Rectal smooth muscle tissue (tissue), 1 donor: ENCODE measurements at regions not wholly inside any gene's neighbourhood (a gene's known extent, or its start where the extent isn't known, plus 50 kb on each side); places are given as distances from the start of the nearest gene placed in this dataset.

Source experiments
- H3K27ac ChIP-seq: one replicate; pipeline ENCODE4 v1.7.0; 2013; ENCODE audit warnings: low read depth, low read length, inconsistent platforms
- H3K27me3 ChIP-seq: one replicate; pipeline ENCODE4 v1.7.0; 2013; ENCODE audit warnings: low read length; ENCODE audit not compliant: control insufficient read depth, insufficient read depth
- H3K36me3 ChIP-seq: one replicate; pipeline ENCODE4 v1.7.0; 2013; ENCODE audit warnings: low read length; ENCODE audit not compliant: control insufficient read depth, insufficient read depth
- H3K4me1 ChIP-seq: one replicate; pipeline ENCODE4 v1.7.0; 2013; ENCODE audit warnings: low read length; ENCODE audit not compliant: control insufficient read depth, insufficient read depth
- H3K4me3 ChIP-seq: one replicate; pipeline ENCODE4 v1.7.0; 2013; ENCODE audit warnings: low read length
- H3K9ac ChIP-seq: one replicate; pipeline ENCODE4 v1.7.0; 2013; ENCODE audit warnings: low read length

GRCh38 chr21:24899138-24899537 is 708.1 kb downstream of the MRPL39 start:
- H3K4me3 ChIP-seq: no peak overlapping the region
- no peaks in the 10 kb centered on the region for H3K27me3 ChIP-seq
- H3K4me1 ChIP-seq: no peaks in the 10 kb centered on the region
- H3K36me3 ChIP-seq: no peaks in the 10 kb centered on the region
- H3K9ac ChIP-seq: no peak overlapping the region
- no peak overlapping the region for H3K27ac ChIP-seq

- Histone ChIP-seq H3K4me3 (no peak overlapping the region), H3K4me1 (no peaks in the 10 kb centered on the region), H3K27ac (no peak overlapping the region), H3K27me3 (no peaks in the 10 kb centered on the region), H3K9ac (no peak overlapping the region), H3K36me3 (no peaks in the 10 kb centered on the region)
Measured at GRCh38 chr21:24897883-24898282, 709.4 kb downstream of the MRPL39 start.

GRCh38 chr21:24896735-24897124 is 710.6 kb downstream of the MRPL39 start:
- no peak overlapping the region for H3K27ac ChIP-seq
- H3K27me3 ChIP-seq: no peaks in the 10 kb centered on the region
- no peak overlapping the region for H3K9ac ChIP-seq
- H3K4me3 ChIP-seq: no peak overlapping the region
- no peaks in the 10 kb centered on the region for H3K4me1 ChIP-seq
- no peaks in the 10 kb centered on the region for H3K36me3 ChIP-seq

DNA sequence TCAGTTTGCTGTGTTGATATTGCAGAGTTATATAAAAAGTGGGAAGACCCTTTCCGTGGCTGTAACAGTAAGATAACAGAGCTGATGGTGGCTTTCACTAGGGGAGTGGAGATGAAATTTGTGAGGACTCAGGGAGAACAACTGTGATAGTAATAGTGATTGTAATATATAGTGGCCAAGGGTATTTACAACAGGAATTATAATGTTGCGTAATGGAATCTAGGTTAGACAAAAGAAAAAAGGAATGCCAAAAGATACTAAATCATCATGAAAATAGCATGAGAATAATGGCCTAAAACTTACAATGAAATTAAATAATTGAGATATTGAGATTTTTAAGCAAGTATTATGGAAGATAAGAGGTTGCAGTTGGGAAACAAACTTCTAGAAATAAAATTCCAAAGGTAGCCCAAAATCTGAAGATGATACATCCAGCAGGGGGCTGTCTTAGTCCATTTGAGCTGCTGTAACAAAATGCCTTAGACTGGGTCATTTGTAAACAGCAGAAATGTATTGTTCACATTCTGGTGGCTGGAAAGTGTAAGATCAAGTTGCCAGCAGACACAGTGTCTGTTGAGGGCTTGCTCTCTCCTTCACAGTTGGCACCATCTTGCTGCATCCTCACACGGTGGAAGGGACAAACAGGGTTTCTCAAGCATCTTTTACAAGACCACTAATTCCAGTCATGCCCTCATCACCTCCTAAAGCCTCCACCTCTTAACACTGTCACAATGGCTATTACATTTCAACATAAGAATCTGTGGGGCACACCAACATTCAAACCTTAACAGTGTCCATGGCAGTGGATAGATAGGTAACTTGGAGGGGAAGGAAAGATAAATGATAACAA is 711.2 kb downstream of the MRPL39 start:
- Histone ChIP-seq H3K9ac (no peak overlapping the region), H3K27me3 (no peaks in the 10 kb centered on the region), H3K36me3 (no peaks in the 10 kb centered on the region), H3K4me1 (no peaks in the 10 kb centered on the region), H3K27ac (no peak overlapping the region), H3K4me3 (no peak overlapping the region)

DNA sequence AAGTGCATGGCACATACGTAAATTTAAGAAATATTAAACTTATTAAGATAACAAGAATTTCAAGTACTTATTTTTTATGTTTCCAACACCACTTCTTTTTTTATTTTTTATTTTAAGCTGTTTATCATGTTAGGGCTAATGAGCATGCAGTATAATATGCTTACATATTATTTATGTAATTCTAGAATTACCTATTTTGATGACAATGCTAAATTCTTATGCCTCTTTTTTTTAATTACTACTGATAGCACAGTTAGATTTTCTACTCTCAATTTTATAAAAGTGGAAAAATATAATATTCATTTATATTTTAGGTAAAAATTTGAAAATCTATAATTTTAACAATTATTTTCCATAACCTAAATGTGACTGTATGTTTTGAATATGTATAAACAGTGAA is 713.0 kb downstream of the MRPL39 start:
- no peak overlapping the region for H3K4me3 ChIP-seq
- no peaks in the 10 kb centered on the region for H3K27me3 ChIP-seq
- H3K36me3 ChIP-seq: no peaks in the 10 kb centered on the region
- H3K9ac ChIP-seq: no peak overlapping the region
- H3K27ac ChIP-seq: no peak overlapping the region
- no peaks in the 10 kb centered on the region for H3K4me1 ChIP-seq

- H3K4me3 ChIP-seq: no peak overlapping the region
- no peaks in the 10 kb centered on the region for H3K4me1 ChIP-seq
- H3K9ac ChIP-seq: no peak overlapping the region
- H3K36me3 ChIP-seq: no peaks in the 10 kb centered on the region
- H3K27ac ChIP-seq: no peak overlapping the region
- no peaks in the 10 kb centered on the region for H3K27me3 ChIP-seq
Measured at GRCh38 chr21:24890021-24890420, 717.3 kb downstream of the MRPL39 start.

DNA sequence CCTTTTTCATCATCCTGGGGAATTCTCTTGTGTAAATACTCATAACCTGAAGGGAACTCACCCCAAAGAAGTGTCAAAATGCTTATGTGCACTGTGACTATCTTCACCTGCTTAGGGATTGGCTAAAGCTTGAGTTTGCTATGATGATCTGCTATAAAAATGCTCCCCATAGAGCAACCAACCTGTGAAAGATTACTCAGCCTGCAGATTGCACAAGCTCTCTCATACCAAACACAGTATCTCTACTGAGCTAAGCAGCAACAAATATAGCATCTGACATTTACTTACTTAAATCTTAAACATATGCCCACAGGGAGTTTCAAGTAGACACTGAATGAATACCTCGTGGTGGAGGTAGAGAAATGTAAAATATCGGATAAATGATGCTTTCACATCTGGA is 725.8 kb downstream of the MRPL39 start:
- no peaks in the 10 kb centered on the region for H3K4me1 ChIP-seq
- no peaks in the 10 kb centered on the region for H3K36me3 ChIP-seq
- no peak overlapping the region for H3K9ac ChIP-seq
- no peak overlapping the region for H3K27ac ChIP-seq
- no peak overlapping the region for H3K4me3 ChIP-seq
- H3K27me3 ChIP-seq: no peaks in the 10 kb centered on the region

GRCh38 chr21:24870633-24871032 is 736.6 kb downstream of the MRPL39 start:
- Histone ChIP-seq H3K27ac (no peak overlapping the region), H3K9ac (no peak overlapping the region), H3K36me3 (no peaks in the 10 kb centered on the region), H3K4me1 (no peaks in the 10 kb centered on the region), H3K4me3 (no peak overlapping the region), H3K27me3 (no peaks in the 10 kb centered on the region)

GRCh38 chr21:24869862-24870261 is 737.4 kb downstream of the MRPL39 start:
- Histone ChIP-seq H3K4me1 (no peaks in the 10 kb centered on the region), H3K36me3 (no peaks in the 10 kb centered on the region), H3K9ac (no peak overlapping the region), H3K4me3 (no peak overlapping the region), H3K27me3 (no peaks in the 10 kb centered on the region), H3K27ac (no peak overlapping the region)

- no peak overlapping the region for H3K27ac ChIP-seq
- H3K4me1 ChIP-seq: no peaks in the 10 kb centered on the region
- H3K27me3 ChIP-seq: no peaks in the 10 kb centered on the region
- no peak overlapping the region for H3K9ac ChIP-seq
- H3K36me3 ChIP-seq: no peaks in the 10 kb centered on the region
- no peak overlapping the region for H3K4me3 ChIP-seq
Measured at GRCh38 chr21:24868117-24868516, 739.2 kb downstream of the MRPL39 start.

GRCh38 chr21:24861471-24861870 is 745.8 kb downstream of the MRPL39 start:
- Histone ChIP-seq H3K27me3 (no peaks in the 10 kb centered on the region), H3K9ac (no peak overlapping the region), H3K4me3 (no peak overlapping the region), H3K4me1 (no peaks in the 10 kb centered on the region), H3K27ac (no peak overlapping the region), H3K36me3 (no peaks in the 10 kb centered on the region)

DNA sequence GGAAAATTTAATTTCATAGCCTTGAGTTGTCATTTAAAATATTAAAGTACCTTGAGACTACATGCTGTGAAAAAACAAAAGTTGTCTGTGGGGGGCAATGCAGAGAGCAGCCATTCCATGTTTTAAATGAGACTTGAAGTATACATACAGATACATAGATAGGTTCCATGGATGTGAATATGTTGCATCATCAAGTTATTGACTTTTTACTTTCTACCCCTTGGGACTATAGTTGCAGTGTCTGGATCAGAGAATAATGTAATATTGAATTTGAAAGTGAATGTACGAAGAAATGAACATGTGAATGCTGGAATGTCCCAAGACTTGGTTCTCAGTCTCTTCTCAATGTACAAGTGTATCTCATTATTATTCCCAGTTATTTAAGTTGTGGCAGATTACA is 751.0 kb downstream of the MRPL39 start:
- H3K4me3 ChIP-seq: no peak overlapping the region
- no peaks in the 10 kb centered on the region for H3K36me3 ChIP-seq
- H3K9ac ChIP-seq: no peak overlapping the region
- no peaks in the 10 kb centered on the region for H3K4me1 ChIP-seq
- H3K27me3 ChIP-seq: no peaks in the 10 kb centered on the region
- H3K27ac ChIP-seq: no peak overlapping the region

DNA sequence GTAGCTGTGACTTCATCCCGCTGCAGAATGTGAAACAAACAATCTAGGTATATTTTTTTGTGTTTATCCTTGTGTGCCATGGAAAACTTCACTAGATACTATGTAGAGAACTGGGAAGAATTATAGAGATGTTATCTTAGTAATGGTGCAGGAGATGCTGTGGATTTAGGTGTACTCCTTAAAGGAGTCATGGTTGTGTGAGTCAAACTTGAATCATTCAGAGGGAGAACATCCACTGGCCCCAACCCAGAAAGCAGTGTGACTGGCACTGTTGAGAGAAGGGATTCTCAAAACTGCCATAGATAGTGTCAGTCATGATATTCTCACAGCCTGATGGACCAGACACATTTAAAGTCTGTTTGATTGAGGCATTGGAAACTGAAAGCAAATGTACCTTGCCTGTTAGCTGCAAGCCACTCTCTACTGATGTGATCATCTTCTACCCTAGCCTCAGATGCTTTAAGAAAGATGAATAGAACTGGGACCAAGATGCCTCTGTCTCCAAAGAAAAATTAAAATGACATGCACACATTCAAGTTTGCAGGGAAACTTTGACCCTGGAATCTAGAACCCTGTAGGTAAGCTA is 754.6 kb downstream of the MRPL39 start:
- Histone ChIP-seq H3K9ac (no peak overlapping the region), H3K27ac (no peak overlapping the region), H3K4me3 (no peak overlapping the region), H3K27me3 (no peaks in the 10 kb centered on the region), H3K4me1 (no peaks in the 10 kb centered on the region), H3K36me3 (no peaks in the 10 kb centered on the region)
